WTC11 (cell line): ENCODE measurements at regions not wholly inside any gene's neighbourhood (a gene's known extent, or its start where the extent isn't known, plus 50 kb on each side); places are given as distances from the start of the nearest gene placed in this dataset.

Source experiments
- ATF1 ChIP-seq: sonication (generic); formaldehyde crosslinking; IDR thresholded peaks from 2 replicates; pipeline ENCODE4 v1.8.1; 2023; ENCODE audit warnings: mild to moderate bottlenecking, moderate library complexity, missing genetic modification reagents
- CTCF ChIP-seq: fragments of 200-600 bp; IDR thresholded peaks from 2 replicates; pipeline ENCODE4 v1.8.0; 2022; ENCODE audit warnings: antibody characterized with exemption
- JAZF1 ChIP-seq: fragments of 250-450 bp; sonication (Bioruptor Pico); IDR thresholded peaks from 2 replicates; pipeline ENCODE4 v1.9.0; 2021; ENCODE audit warnings: moderate library complexity, mild to moderate bottlenecking, inconsistent platforms
- MXD4 ChIP-seq: fragments of 250-450 bp; sonication (Bioruptor Pico); IDR thresholded peaks from 2 replicates; pipeline ENCODE4 v1.8.0; 2021; ENCODE audit warnings: mild to moderate bottlenecking, moderate library complexity, borderline replicate concordance
- NFE2L1 ChIP-seq: sonication (generic); formaldehyde crosslinking; IDR thresholded peaks from 2 replicates; pipeline ENCODE4 v1.8.1; 2023; ENCODE audit warnings: missing genetic modification reagents
- OVOL2 ChIP-seq: fragments of 250-450 bp; sonication (Bioruptor Pico); IDR thresholded peaks from 2 replicates; pipeline ENCODE4 v1.9.0; 2021; ENCODE audit warnings: mild to moderate bottlenecking, borderline replicate concordance
- PREB ChIP-seq: sonication (generic); formaldehyde crosslinking; IDR thresholded peaks from 2 replicates; pipeline ENCODE4 v1.8.1; 2022; ENCODE audit warnings: mild to moderate bottlenecking, missing genetic modification reagents, moderate library complexity, borderline replicate concordance
- TEAD4 ChIP-seq: sonication (generic); formaldehyde crosslinking; IDR thresholded peaks from 2 replicates; pipeline ENCODE4 v1.8.0; 2022; ENCODE audit warnings: mild to moderate bottlenecking, missing genetic modification reagents
- TF ChIP-seq, protein P1 (sequence below): sonication (generic); formaldehyde crosslinking; IDR thresholded peaks from 2 replicates; pipeline ENCODE4 v1.8.0; 2022; ENCODE audit warnings: mild to moderate bottlenecking, missing genetic modification reagents

- TF ChIP-seq OVOL2 (no peak), CTCF (no peak), JAZF1 (CRISPR knock-in tag) (no peak), NFE2L1 (CRISPR knock-in tag) (no peak), MXD4 (no peak), TEAD4 (CRISPR knock-in tag) (no peak), PREB (CRISPR knock-in tag) (no peak), ATF1 (no peak)
- TF ChIP-seq, protein P1, sequence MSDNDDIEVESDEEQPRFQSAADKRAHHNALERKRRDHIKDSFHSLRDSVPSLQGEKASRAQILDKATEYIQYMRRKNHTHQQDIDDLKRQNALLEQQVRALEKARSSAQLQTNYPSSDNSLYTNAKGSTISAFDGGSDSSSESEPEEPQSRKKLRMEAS (CRISPR knock-in tag), result no peak
These were observed 73.0 kb upstream of the FOXP2 start for GRCh38 chr7:114341648-114342047.
